ENCODE measurements at regions not wholly inside any gene's neighbourhood (a gene's known extent, or its start where the extent isn't known, plus 50 kb on each side); places are given as distances from the start of the nearest gene placed in this dataset.

DNA sequence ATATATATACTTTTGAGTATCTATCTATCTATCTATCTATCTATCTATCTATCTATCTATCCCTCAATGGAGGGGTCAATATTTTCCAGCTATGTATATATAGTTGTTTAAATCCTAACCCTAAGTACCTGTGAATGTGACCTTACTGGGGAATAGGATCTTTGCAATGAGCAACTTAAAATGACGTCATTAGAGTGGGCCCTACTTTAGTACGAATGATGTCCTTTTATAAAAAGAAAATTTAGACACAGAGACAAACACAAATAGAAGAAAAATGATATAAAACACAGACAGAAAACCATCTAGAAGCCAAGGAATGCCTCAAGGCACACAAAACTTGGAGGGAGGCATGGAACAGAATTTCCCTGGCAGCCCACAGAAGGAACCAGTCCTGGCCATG, 2283.7 kb downstream of the NCAM2 start:
- no peaks in the 10 kb centered on the region for H3K27me3 ChIP-seq (ENCODE audit: control insufficient read depth in 4 of 4, insufficient read depth in 4 of 4, low read length in 3 of 4)
- H3K27ac ChIP-seq (ENCODE audit: low read depth in 1 of 2, low read length in 2 of 2): no peak overlapping the region
- 78% methylated on average over 2 of the region's 2 CpGs for WGBS
- TF ChIP-seq RXRA (IDR thresholded peaks at IDR 0.05) (no peak), SP1 (IDR thresholded peaks at IDR 0.05) (no peak), TAF1 (conservative IDR thresholded peaks at IDR 0.05) (no peak), NR2F2 (IDR thresholded peaks at IDR 0.05) (no peak), EGR1 (IDR thresholded peaks at IDR 0.05; ENCODE audit: low read depth in 2 of 2) (no peak), HNF4G (IDR thresholded peaks at IDR 0.05) (no peak), HNF4A (conservative IDR thresholded peaks at IDR 0.05) (no peak), RAD21 (IDR thresholded peaks at IDR 0.05) (no peak), GABPA (IDR thresholded peaks at IDR 0.05 in 1 of 2, conservative IDR thresholded peaks at IDR 0.05 in 1 of 2) (no peak), YY1 (IDR thresholded peaks at IDR 0.05) (no peak), FOXA1 (IDR thresholded peaks at IDR 0.05) (no peak)
- TF ChIP-seq, protein P1, sequence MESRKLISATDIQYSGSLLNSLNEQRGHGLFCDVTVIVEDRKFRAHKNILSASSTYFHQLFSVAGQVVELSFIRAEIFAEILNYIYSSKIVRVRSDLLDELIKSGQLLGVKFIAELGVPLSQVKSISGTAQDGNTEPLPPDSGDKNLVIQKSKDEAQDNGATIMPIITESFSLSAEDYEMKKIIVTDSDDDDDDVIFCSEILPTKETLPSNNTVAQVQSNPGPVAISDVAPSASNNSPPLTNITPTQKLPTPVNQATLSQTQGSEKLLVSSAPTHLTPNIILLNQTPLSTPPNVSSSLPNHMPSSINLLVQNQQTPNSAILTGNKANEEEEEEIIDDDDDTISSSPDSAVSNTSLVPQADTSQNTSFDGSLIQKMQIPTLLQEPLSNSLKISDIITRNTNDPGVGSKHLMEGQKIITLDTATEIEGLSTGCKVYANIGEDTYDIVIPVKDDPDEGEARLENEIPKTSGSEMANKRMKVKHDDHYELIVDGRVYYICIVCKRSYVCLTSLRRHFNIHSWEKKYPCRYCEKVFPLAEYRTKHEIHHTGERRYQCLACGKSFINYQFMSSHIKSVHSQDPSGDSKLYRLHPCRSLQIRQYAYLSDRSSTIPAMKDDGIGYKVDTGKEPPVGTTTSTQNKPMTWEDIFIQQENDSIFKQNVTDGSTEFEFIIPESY (IDR thresholded peaks at IDR 0.05): no peak
- TF ChIP-seq, protein P2, sequence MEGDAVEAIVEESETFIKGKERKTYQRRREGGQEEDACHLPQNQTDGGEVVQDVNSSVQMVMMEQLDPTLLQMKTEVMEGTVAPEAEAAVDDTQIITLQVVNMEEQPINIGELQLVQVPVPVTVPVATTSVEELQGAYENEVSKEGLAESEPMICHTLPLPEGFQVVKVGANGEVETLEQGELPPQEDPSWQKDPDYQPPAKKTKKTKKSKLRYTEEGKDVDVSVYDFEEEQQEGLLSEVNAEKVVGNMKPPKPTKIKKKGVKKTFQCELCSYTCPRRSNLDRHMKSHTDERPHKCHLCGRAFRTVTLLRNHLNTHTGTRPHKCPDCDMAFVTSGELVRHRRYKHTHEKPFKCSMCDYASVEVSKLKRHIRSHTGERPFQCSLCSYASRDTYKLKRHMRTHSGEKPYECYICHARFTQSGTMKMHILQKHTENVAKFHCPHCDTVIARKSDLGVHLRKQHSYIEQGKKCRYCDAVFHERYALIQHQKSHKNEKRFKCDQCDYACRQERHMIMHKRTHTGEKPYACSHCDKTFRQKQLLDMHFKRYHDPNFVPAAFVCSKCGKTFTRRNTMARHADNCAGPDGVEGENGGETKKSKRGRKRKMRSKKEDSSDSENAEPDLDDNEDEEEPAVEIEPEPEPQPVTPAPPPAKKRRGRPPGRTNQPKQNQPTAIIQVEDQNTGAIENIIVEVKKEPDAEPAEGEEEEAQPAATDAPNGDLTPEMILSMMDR (IDR thresholded peaks at IDR 0.05; ENCODE audit: low read depth, low read length, missing input control): no peak
- TF ChIP-seq, protein P3, sequence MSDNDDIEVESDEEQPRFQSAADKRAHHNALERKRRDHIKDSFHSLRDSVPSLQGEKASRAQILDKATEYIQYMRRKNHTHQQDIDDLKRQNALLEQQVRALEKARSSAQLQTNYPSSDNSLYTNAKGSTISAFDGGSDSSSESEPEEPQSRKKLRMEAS (IDR thresholded peaks at IDR 0.05): no peak
- H3K36me3 ChIP-seq (ENCODE audit: control insufficient read depth in 4 of 4, insufficient read depth in 3 of 4, low read depth in 1 of 4, low read length in 3 of 4): no peaks in the 10 kb centered on the region
- no peak overlapping the region for H3K9ac ChIP-seq (ENCODE audit: low read depth in 1 of 2, low read length in 2 of 2)
- DNase-seq (ENCODE audit: low spot score): no peak
- H3K4me1 ChIP-seq (ENCODE audit: control insufficient read depth in 4 of 4, insufficient read depth in 4 of 4, low read length in 3 of 4): no peaks in the 10 kb centered on the region
- no peaks in the 10 kb centered on the region for H3K9me3 ChIP-seq (ENCODE audit: control insufficient read depth in 4 of 4, low read length in 3 of 4)
- no peak overlapping the region for H3K4me3 ChIP-seq (ENCODE audit: low read depth in 1 of 3, low read length in 3 of 3)

DNA sequence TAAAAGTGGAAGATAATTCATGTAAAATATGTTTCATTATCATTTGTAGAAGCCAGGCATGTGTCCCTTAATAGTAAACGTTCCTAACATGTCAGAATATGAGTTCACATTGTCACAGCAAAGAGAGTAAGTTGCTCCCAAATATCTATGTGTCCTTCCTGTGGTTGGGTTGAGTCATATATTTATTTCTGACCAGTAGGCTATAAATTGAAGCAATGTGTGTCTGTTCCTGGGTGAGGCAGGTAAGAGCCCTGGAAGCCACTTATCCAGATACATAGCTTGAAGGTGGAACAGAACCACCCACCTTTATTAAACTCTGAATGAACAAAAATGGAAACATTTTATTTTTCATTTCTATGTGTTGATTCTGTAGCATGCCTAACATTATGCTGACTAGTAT, 2251.6 kb downstream of the NCAM2 start:
- Histone ChIP-seq H3K9ac (ENCODE audit: low read depth in 1 of 2, low read length in 2 of 2) (no peak overlapping the region), H3K4me3 (ENCODE audit: low read depth in 1 of 3, low read length in 3 of 3) (no peak overlapping the region), H3K27me3 (ENCODE audit: control insufficient read depth in 4 of 4, insufficient read depth in 4 of 4, low read length in 3 of 4) (no peaks in the 10 kb centered on the region), H3K36me3 (ENCODE audit: control insufficient read depth in 4 of 4, insufficient read depth in 3 of 4, low read depth in 1 of 4, low read length in 3 of 4) (no peaks in the 10 kb centered on the region), H3K9me3 (ENCODE audit: control insufficient read depth in 4 of 4, low read length in 3 of 4) (no peaks in the 10 kb centered on the region), H3K27ac (ENCODE audit: low read depth in 1 of 2, low read length in 2 of 2) (no peak overlapping the region), H3K4me1 (ENCODE audit: control insufficient read depth in 4 of 4, insufficient read depth in 4 of 4, low read length in 3 of 4) (no peaks in the 10 kb centered on the region)
- TF ChIP-seq, protein P4, sequence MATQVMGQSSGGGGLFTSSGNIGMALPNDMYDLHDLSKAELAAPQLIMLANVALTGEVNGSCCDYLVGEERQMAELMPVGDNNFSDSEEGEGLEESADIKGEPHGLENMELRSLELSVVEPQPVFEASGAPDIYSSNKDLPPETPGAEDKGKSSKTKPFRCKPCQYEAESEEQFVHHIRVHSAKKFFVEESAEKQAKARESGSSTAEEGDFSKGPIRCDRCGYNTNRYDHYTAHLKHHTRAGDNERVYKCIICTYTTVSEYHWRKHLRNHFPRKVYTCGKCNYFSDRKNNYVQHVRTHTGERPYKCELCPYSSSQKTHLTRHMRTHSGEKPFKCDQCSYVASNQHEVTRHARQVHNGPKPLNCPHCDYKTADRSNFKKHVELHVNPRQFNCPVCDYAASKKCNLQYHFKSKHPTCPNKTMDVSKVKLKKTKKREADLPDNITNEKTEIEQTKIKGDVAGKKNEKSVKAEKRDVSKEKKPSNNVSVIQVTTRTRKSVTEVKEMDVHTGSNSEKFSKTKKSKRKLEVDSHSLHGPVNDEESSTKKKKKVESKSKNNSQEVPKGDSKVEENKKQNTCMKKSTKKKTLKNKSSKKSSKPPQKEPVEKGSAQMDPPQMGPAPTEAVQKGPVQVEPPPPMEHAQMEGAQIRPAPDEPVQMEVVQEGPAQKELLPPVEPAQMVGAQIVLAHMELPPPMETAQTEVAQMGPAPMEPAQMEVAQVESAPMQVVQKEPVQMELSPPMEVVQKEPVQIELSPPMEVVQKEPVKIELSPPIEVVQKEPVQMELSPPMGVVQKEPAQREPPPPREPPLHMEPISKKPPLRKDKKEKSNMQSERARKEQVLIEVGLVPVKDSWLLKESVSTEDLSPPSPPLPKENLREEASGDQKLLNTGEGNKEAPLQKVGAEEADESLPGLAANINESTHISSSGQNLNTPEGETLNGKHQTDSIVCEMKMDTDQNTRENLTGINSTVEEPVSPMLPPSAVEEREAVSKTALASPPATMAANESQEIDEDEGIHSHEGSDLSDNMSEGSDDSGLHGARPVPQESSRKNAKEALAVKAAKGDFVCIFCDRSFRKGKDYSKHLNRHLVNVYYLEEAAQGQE (IDR thresholded peaks at IDR 0.05): no peak
- TF ChIP-seq, protein P3 (IDR thresholded peaks at IDR 0.05): no peak
- TF ChIP-seq RAD21 (IDR thresholded peaks at IDR 0.05) (no peak), GABPA (IDR thresholded peaks at IDR 0.05 in 1 of 2, conservative IDR thresholded peaks at IDR 0.05 in 1 of 2) (no peak), JUND (IDR thresholded peaks at IDR 0.05) (no peak)
- TF ChIP-seq, protein P2 (IDR thresholded peaks at IDR 0.05; ENCODE audit: low read depth, low read length, missing input control): no peak
- WGBS: 31% methylated on average over 1 of the region's 1 CpG
- DNase-seq (ENCODE audit: low spot score): no peak
